ENCODE measurements at regions not wholly inside any gene's neighbourhood (a gene's known extent, or its start where the extent isn't known, plus 50 kb on each side); places are given as distances from the start of the nearest gene placed in this dataset.

DNA sequence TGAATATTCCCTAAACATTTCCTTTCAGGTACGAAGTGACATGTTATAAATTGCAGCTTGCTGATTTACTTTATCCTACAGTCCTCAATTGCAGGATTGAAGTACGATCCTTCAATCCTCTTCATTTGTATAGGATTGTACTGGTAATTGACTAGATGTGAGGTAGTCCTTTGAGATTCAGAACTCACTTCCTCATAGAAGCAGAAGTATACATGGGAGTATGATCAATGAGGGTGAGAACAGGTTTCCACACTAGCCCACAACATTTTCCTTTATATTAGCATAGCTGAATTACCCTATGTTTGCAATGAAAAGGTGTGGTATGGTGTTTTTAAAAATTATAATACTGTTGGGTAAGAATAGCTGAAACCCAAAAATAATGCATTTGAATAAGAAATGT is 160.0 kb upstream of the UMPS start:
- H3K27me3 ChIP-seq (ENCODE audit: insufficient read depth, low read length) = no peaks in the 10 kb centered on the region
- no peaks in the 10 kb centered on the region for H3K4me1 ChIP-seq (ENCODE audit: insufficient read depth, low read length)
- H3K4me3 ChIP-seq (ENCODE audit: low read length) = no peak overlapping the region
- H3K9me3 ChIP-seq (ENCODE audit: low read depth, low read length) = no peaks in the 10 kb centered on the region

DNA sequence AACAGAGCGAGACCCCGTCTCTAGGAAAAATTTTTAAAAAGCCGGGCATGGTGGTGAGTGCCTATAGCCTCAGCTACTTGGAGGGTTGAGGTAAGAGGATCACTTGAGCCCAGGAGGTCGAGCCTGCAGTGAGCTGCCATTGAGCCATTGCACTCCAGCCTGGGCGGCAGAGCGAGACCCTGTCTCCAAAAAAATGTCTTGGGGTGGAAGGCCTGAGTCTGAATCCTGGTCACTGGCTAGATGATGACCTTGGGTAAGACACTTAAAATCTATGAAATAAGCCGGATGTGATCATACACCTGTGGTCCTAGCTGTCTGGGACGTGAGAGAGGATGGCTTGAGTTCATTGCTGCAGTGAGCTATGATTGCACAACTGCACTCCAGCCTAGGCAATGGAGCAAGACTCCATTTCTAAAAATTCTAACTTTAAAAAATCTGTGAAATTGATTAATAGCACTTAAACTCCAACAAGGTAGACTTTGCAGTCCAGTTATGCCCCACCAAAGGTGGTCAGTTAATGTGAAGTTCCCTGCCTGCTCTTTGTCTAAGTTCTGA is 157.3 kb upstream of the UMPS start:
- no peaks in the 10 kb centered on the region for H3K27me3 ChIP-seq (ENCODE audit: insufficient read depth, low read length)
- no peaks in the 10 kb centered on the region for H3K4me1 ChIP-seq (ENCODE audit: insufficient read depth, low read length)
- H3K9me3 ChIP-seq (ENCODE audit: low read depth, low read length) = no peaks in the 10 kb centered on the region
- H3K4me3 ChIP-seq (ENCODE audit: low read length) = no peak overlapping the region

DNA sequence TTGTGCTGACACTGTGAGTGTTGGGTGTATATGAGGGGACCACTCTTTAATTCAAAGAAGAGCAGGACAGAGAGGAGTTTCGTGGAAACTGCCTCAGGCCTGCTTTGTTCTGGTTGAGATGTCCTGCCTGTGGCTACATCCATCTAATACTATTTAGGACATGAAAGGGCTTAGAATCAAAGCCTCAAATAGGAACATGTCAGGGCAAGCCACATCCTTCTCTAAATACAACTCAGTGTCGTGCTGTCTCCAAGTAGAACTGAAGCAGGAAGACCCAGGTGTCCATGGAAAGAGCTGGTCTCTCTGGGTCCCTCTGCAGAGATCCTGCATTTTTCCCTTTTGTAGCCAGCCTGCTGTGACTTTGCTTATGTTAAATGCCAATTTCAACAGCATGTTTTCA is 156.2 kb upstream of the UMPS start:
- Histone ChIP-seq H3K4me1 (ENCODE audit: insufficient read depth, low read length) (no peaks in the 10 kb centered on the region), H3K27me3 (ENCODE audit: insufficient read depth, low read length) (no peaks in the 10 kb centered on the region), H3K4me3 (ENCODE audit: low read length) (no peak overlapping the region), H3K9me3 (ENCODE audit: low read depth, low read length) (no peaks in the 10 kb centered on the region)

DNA sequence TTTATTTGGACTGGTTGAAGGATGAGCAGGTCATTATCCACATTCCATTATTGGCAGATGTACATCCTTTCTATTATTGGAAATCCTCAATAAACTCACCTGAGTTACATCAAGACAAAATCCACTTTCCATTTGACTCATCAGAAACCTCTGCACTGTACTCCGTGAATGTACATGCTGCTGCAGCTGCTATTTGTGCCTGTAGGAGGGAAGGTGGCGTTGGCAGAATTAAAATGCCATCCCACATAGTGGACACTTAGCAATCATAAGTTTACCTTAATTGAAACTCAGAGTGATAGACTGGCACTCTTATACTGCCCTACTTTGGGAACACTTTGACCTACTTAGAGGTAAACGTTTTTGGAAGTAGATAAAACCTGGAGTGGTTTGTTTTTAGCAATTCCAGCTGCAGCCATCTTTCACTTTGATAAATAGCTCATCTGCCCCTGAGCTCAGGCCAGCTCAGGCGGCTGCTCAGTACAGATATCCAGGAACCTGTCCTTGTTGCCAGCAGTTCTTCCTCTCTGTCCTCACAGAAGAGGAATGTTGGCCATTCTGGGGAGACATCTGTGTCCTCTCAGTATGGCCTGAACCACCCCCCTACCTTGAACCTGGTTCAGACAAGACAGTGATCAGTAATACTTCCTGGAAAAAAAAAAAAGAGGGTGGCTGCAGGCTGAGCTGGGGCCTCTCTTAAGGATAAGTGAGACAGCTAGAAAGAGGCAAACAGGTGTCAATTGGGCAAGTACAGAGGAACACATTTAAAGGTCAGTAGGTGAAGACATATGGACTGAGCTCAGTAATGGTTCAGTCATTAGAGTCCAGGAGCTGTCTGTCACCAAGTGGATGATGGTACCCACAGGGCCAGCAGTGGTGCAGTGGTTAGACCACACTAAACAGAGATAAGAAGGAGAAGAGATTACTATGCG is 153.4 kb upstream of the UMPS start:
- H3K9me3 ChIP-seq (ENCODE audit: low read depth, low read length) = no peaks in the 10 kb centered on the region
- no peak overlapping the region for H3K4me3 ChIP-seq (ENCODE audit: low read length)
- H3K27me3 ChIP-seq (ENCODE audit: insufficient read depth, low read length) = no peaks in the 10 kb centered on the region
- no peaks in the 10 kb centered on the region for H3K4me1 ChIP-seq (ENCODE audit: insufficient read depth, low read length)

DNA sequence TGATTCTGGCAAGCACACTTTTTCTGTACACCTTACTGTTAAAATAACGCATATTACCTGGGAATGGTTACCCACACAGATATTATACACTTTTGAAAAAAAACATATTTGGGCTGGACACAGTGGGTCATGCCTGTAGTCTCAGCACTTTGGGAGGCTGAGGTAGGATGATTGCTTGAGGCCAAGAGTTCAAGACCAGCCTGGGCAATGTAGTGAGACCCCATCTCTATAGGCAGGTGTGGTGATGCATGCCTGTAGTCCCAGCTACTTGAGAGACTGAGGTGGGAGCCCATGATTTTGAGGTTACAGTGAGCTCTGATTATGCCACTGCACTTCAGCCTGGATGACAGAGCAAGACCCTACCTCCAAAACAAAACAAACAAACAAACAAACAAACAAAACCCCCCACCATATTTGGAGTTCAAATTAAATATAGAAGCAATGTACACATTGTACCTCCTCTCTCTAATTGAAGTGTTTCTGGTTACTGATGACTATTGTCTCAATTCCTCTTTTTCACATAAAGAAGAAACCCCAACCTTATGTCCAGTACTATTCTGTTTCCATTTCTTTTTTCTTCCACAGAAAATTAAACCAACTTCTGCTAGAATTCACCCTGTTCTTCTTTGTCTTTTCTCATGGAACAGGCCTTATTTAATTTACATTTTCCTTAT is 152.6 kb upstream of the UMPS start:
- Histone ChIP-seq H3K4me1 (ENCODE audit: insufficient read depth, low read length) (no peaks in the 10 kb centered on the region), H3K4me3 (ENCODE audit: low read length) (no peak overlapping the region), H3K9me3 (ENCODE audit: low read depth, low read length) (no peaks in the 10 kb centered on the region), H3K27me3 (ENCODE audit: insufficient read depth, low read length) (no peaks in the 10 kb centered on the region)

DNA sequence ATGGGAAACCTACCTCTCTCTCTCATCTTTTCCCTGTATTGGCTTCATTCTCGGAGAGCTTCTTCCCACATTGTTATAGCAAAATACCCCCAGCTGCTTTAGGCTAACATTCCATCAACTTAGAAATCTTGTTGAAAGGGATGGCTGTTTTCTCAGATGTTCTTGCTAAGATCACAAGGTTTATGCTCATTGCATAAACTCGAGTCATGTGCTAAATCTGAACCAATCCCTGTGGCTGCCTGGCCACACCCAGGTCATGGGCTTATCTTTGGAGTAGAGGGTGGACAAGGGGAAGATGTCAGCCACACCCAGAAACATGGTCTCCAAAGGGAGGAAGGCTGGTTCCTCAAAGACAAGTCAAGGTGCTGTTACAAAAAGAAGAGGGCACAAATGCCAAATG is 150.6 kb upstream of the UMPS start:
- Histone ChIP-seq H3K4me3 (ENCODE audit: low read length) (no peak overlapping the region), H3K27me3 (ENCODE audit: insufficient read depth, low read length) (peaks cover 13% of the 10 kb centered on the region), H3K9me3 (ENCODE audit: low read depth, low read length) (no peaks in the 10 kb centered on the region), H3K4me1 (ENCODE audit: insufficient read depth, low read length) (no peaks in the 10 kb centered on the region)

DNA sequence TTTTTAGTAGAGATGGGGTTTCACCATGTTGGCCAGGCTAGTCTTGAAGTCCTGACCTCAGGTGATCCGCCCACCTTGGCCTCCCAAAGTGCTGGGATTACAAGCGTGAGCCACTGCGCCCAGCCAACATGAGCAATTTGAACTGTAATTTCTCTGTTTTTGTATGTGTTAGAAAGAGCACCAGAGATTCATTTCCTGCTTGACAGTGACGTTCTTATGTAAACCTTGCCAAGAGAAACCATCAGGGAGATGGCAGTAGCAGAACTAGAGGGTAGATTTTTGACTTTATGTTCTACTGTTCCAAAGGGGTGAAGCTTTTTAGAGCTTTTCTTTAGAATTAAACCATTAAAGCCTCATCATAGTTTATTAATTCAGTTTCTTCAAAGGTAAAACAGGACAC is 148.1 kb upstream of the UMPS start:
- Histone ChIP-seq H3K27me3 (ENCODE audit: insufficient read depth, low read length) (peaks cover 38% of the 10 kb centered on the region), H3K4me3 (ENCODE audit: low read length) (no peak overlapping the region), H3K4me1 (ENCODE audit: insufficient read depth, low read length) (peaks cover 6% of the 10 kb centered on the region), H3K9me3 (ENCODE audit: low read depth, low read length) (no peaks in the 10 kb centered on the region)

DNA sequence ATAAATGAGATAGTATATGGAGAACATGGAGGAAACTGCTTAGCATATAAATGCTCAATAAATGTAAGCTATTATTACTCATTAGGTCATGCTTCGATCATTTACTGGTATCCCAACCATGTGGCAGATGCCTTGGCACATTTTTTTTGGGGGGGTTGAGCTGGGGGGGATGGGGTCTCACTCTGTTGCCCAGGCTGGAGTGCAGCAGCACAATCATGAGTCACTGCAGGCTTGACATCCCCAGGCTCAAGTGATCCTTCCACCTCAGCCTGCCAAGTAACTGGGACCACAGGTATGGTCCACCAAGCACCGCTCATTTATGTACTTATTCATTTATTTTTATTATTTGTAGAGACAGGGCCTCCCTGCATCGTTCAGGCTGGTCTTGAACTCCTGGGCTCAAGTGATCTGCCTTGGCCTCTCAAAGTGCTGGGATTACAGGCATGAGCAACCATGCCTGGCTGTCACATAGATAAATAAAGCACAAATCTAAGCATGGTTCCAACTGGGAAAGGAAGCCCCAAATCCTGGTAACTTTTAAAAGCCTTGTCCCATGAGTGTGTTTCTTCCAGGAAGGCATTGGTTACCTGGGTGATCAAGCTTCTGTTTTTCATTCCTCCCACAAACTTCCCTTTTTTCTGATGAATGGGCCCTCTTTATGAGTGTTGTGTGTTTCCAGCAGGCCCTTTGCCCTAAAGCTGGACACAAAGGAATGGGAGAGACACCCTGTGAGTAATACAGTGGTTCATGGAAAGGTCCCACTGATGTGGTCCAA is 147.4 kb upstream of the UMPS start:
- Histone ChIP-seq H3K4me1 (ENCODE audit: insufficient read depth, low read length) (peaks cover 6% of the 10 kb centered on the region), H3K27me3 (ENCODE audit: insufficient read depth, low read length) (peaks cover 40% of the 10 kb centered on the region), H3K4me3 (ENCODE audit: low read length) (no peak overlapping the region), H3K9me3 (ENCODE audit: low read depth, low read length) (no peaks in the 10 kb centered on the region)

DNA sequence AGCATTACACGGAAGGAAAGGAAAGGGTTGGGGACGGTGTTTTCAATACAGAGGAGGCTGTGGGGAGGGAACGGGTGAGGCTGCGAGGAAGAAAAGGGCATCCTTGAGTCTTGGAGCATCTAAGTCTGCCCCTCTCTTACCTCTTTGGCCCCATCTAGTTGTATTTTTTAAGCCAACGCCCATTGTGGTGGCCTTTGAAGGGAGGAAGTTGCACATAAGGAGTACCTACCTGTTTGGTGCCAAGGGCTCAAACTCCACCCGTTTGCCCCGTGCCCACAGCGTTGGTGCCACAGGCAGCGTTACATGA is 146.1 kb upstream of the UMPS start:
- H3K27me3 ChIP-seq (ENCODE audit: insufficient read depth, low read length) = peaks cover 43% of the 10 kb centered on the region
- H3K9me3 ChIP-seq (ENCODE audit: low read depth, low read length) = no peaks in the 10 kb centered on the region
- H3K4me1 ChIP-seq (ENCODE audit: insufficient read depth, low read length) = peaks cover 6% of the 10 kb centered on the region
- peak overlapping the region; percentile 24 for H3K4me3 ChIP-seq (ENCODE audit: low read length)

DNA sequence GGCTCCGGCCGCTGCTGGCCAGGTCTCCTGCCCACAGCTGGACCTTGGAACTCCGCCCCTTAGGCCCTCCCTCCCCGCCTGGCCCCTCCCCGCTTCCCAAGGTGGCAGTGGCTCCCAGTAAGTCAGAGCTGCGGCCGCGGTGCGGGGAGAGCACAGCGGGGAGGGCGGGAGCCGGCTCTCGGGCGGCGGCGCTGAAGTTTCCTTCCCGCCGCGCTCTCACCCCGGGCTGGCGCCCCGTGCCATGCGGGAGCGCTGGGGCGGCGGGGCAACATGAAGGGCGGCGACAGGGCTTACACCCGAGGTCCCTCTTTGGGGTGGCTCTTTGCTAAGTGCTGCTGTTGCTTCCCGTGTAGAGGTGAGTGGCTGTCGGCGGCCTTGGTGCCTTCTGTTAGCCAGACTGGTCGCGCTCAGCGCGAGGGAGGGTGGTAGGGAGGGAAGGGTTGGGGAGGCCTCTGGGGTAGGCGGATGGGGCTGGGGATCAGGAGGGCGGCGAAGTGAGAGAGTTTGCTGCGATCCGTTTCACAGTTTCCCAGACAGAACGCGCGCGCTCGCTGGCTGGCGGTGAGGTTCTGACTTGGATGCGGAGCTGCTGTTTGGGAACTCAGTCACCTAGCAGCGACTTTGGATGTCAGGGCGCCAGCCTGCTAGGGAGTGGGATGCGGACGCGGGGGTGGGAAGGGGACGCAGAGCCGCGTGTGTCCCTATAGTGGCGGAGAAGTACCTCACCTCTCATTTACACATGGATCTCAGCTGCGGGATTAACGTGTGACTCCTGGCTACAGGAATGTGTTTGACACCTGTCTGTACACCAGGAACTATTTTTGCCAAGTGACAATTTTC is 145.5 kb upstream of the UMPS start:
- peak overlapping the region; percentile 24 for H3K4me3 ChIP-seq (ENCODE audit: low read length)
- peaks cover 6% of the 10 kb centered on the region for H3K4me1 ChIP-seq (ENCODE audit: insufficient read depth, low read length)
- H3K27me3 ChIP-seq (ENCODE audit: insufficient read depth, low read length) = peaks cover 43% of the 10 kb centered on the region
- H3K9me3 ChIP-seq (ENCODE audit: low read depth, low read length) = no peaks in the 10 kb centered on the region

DNA sequence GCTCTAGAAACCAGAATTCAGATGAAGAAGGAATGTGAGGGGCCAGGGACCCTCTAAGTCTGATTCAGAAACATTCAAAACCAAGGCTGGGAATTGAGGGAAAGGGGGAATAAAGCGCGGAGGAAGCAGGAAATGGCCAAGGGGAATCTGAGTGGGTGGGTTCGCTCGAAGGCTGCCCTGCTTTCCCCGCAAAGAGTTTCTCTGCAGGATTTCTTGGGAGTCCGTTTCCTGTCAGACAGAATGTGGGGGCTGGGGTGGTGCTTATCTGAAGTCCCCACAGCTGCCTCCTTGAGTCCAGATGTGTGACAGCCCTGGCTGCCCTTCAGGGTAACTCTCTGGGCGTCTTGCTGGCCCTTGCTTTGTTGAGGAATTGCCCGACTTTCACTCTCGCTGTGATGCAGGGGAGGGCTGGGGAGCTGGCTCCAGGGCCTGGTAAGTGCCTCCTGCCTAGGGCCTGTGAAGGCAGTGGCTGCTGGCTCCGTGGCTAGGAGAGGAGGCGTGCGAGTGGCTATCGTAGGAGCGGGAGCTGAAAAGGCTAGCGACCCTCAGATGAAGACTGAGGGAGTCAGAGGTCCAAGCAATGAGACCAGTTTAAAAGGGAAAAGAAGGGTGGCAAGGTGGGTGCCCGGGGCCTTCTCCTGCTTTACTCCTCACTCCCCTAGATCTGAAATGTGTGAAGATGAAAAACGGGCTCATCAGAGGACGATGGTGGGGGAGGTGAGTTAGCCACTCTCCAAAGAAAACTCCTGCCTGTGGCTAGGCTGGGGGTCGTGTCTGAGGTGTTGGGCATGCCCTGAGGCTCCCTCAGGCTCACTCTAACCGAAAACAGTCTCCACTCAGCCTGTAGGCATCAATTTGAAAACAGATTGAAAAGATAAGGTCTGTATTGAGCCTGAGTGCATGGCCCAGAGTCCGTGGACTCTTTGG is 143.9 kb upstream of the UMPS start:
- Histone ChIP-seq H3K4me3 (ENCODE audit: low read length) (no peak overlapping the region), H3K27me3 (ENCODE audit: insufficient read depth, low read length) (peaks cover 43% of the 10 kb centered on the region), H3K4me1 (ENCODE audit: insufficient read depth, low read length) (peaks cover 6% of the 10 kb centered on the region), H3K9me3 (ENCODE audit: low read depth, low read length) (no peaks in the 10 kb centered on the region)

DNA sequence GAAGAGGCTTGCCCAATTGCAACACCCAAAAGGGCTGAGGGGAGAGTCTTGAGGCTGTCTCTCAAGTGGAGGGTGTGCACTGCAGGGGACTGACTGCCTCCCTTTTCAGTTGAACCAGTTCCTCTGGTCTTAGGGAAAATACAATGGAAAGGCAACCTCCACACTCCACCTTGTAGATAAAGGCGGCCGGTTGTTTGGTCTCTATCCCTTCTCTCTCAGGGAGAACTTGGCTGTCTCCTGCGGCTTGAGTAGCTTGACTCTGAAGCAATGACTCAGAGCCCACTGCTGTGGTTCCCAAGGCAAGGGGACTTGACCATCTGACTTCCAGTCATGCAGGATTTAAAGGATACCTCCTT is 143.2 kb upstream of the UMPS start:
- Histone ChIP-seq H3K4me1 (ENCODE audit: insufficient read depth, low read length) (peaks cover 6% of the 10 kb centered on the region), H3K27me3 (ENCODE audit: insufficient read depth, low read length) (peaks cover 43% of the 10 kb centered on the region)

DNA sequence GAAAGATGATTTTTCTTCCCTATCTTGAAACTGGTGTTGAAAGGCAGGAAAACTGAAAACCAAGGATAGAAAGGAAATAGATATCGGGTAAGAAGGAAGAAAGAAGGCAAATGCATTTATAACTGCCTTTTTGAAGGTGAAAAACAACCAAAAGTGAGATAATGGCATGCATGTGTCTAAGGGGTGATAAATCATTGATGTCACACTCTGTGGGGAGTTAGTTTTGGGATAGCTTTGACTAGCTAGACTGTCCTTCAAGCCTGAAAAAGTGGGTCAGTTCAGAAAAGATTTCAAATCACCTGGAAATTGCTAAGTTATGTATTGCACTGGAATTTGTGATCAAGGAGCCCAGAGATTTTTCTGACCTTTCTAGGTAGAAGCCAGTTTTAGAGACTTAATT is 142.2 kb upstream of the UMPS start:
- H3K4me1 ChIP-seq (ENCODE audit: insufficient read depth, low read length) = peaks cover 6% of the 10 kb centered on the region
- H3K4me3 ChIP-seq (ENCODE audit: low read length) = no peak overlapping the region
- H3K27me3 ChIP-seq (ENCODE audit: insufficient read depth, low read length) = peaks cover 43% of the 10 kb centered on the region
- no peaks in the 10 kb centered on the region for H3K9me3 ChIP-seq (ENCODE audit: low read depth, low read length)

More for the DNA sequence above, 143.2 kb upstream of the UMPS start:
- no peak overlapping the region for H3K4me3 ChIP-seq (ENCODE audit: low read length)
- no peaks in the 10 kb centered on the region for H3K9me3 ChIP-seq (ENCODE audit: low read depth, low read length)

DNA sequence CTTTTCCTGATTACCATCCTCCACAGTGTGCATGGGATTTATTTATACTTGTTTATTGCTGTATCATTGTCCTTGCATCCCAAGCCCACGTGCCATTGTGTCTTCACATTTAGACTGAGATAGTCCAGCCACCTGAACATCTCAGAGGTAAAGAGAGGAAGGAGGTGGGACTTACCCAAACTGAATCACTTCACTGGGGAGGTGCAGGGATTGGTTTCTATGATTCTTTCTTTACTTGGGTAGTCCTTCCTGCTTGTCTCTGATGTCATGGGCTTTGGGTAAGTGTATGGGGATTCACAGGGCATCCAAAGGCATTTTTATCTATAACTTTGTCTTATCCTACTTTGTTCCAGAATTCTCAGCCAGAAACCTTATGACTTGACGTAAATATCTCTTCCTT is 141.5 kb upstream of the UMPS start:
- no peaks in the 10 kb centered on the region for H3K9me3 ChIP-seq (ENCODE audit: low read depth, low read length)
- no peak overlapping the region for H3K4me3 ChIP-seq (ENCODE audit: low read length)
- H3K4me1 ChIP-seq (ENCODE audit: insufficient read depth, low read length) = peaks cover 6% of the 10 kb centered on the region
- peaks cover 38% of the 10 kb centered on the region for H3K27me3 ChIP-seq (ENCODE audit: insufficient read depth, low read length)

All from mononuclear cell (primary cell).